Ascending aorta (tissue), 2 donors: ENCODE measurements at regions not wholly inside any gene's neighbourhood (a gene's known extent, or its start where the extent isn't known, plus 50 kb on each side); places are given as distances from the start of the nearest gene placed in this dataset.

ENCODE experiments used
- DNase-seq, 2 donors: peaks; one replicate each; pipeline ENCODE4 v3.0.0-alpha.2; 2019; ENCODE audit warnings: low spot score in 2 of 2
- H3K27ac ChIP-seq, 2 donors: fragments of 200-600 bp; sonication (generic); one replicate each; pipeline ENCODE4 v1.5.1; 2016 to 2017; ENCODE audit warnings: mild to moderate bottlenecking in 1 of 2
- H3K27me3 ChIP-seq: fragments of 200-600 bp; sonication (generic); one replicate; pipeline ENCODE4 v1.5.1; 2017
- H3K36me3 ChIP-seq, 2 donors: fragments of 200-600 bp; sonication (generic); one replicate each; pipeline ENCODE4 v1.5.1; 2016
- H3K4me1 ChIP-seq, 2 donors: fragments of 200-600 bp; sonication (generic); one replicate each; pipeline ENCODE4 v1.5.1; 2016 to 2017; ENCODE audit warnings: mild to moderate bottlenecking in 1 of 2
- H3K4me3 ChIP-seq, 2 donors: fragments of 200-600 bp; sonication (generic); one replicate each; pipeline ENCODE4 v1.5.1; 2016 to 2017; ENCODE audit warnings: mild to moderate bottlenecking in 1 of 2
- H3K9me3 ChIP-seq, 2 donors: fragments of 200-600 bp; sonication (generic); one replicate each; pipeline ENCODE4 v1.5.1; 2016
- intact Hi-C: fragments of 100-400 bp; cut with DNase I; formaldehyde crosslinking; loops from one replicate; pipeline ENCODE4 v1.15.1; 2023
- TF ChIP-seq, protein P1 (sequence below), 3 experiments: fragments of 200-600 bp in 2 of 3; fragments of 450-650 bp in 1 of 3; sonication (generic) in 2 of 3; IDR thresholded peaks; one replicate each; pipeline ENCODE4 v1.5.1; 2016 to 2019; ENCODE audit warnings: antibody characterized with exemption in 3 of 3, mild to moderate bottlenecking in 1 of 3, moderate library complexity in 1 of 3

- intact Hi-C loops = no loop called here
- no peak overlapping the region for H3K27ac ChIP-seq
- no peak for DNase-seq
- no peak overlapping the region for H3K4me3 ChIP-seq
- no peaks in the 10 kb centered on the region for H3K4me1 ChIP-seq
- H3K27me3 ChIP-seq = no peaks in the 10 kb centered on the region
- H3K36me3 ChIP-seq = no peaks in the 10 kb centered on the region
- no peaks in the 10 kb centered on the region for H3K9me3 ChIP-seq
- TF ChIP-seq, protein P1, sequence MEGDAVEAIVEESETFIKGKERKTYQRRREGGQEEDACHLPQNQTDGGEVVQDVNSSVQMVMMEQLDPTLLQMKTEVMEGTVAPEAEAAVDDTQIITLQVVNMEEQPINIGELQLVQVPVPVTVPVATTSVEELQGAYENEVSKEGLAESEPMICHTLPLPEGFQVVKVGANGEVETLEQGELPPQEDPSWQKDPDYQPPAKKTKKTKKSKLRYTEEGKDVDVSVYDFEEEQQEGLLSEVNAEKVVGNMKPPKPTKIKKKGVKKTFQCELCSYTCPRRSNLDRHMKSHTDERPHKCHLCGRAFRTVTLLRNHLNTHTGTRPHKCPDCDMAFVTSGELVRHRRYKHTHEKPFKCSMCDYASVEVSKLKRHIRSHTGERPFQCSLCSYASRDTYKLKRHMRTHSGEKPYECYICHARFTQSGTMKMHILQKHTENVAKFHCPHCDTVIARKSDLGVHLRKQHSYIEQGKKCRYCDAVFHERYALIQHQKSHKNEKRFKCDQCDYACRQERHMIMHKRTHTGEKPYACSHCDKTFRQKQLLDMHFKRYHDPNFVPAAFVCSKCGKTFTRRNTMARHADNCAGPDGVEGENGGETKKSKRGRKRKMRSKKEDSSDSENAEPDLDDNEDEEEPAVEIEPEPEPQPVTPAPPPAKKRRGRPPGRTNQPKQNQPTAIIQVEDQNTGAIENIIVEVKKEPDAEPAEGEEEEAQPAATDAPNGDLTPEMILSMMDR (IDR thresholded peaks at IDR 0.05) = no peak
These were observed 275.6 kb downstream of the DTHD1 start for GRCh38 chr4:36556984-36557383.

- no peak overlapping the region for H3K27ac ChIP-seq
These were observed 287.2 kb downstream of the DTHD1 start for GRCh38 chr4:36568575-36568974.

GRCh38 chr4:36573441-36573840 is 292.0 kb downstream of the DTHD1 start:
- no peaks in the 10 kb centered on the region for H3K36me3 ChIP-seq
- TF ChIP-seq, protein P1 (IDR thresholded peaks at IDR 0.05) = no peak
- H3K27ac ChIP-seq = no peak overlapping the region
- H3K27me3 ChIP-seq = no peaks in the 10 kb centered on the region
- peaks cover 0 to 7% of the 10 kb centered on the region in 2 donors for H3K9me3 ChIP-seq
- H3K4me1 ChIP-seq = no peaks in the 10 kb centered on the region
- H3K4me3 ChIP-seq = no peak overlapping the region
- intact Hi-C loops = no loop called here
- no peak for DNase-seq

More at GRCh38 chr4:36568575-36568974, 287.2 kb downstream of the DTHD1 start:
- Histone ChIP-seq H3K4me3 (no peak overlapping the region), H3K27me3 (no peaks in the 10 kb centered on the region), H3K9me3 (no peaks in the 10 kb centered on the region), H3K4me1 (no peaks in the 10 kb centered on the region), H3K36me3 (no peaks in the 10 kb centered on the region)
- intact Hi-C loops = no loop called here
- DNase-seq = no peak
- TF ChIP-seq, protein P1 (IDR thresholded peaks at IDR 0.05) = no peak

GRCh38 chr4:36574816-36575215 is 293.4 kb downstream of the DTHD1 start:
- H3K4me3 ChIP-seq = no peak overlapping the region
- no peaks in the 10 kb centered on the region for H3K36me3 ChIP-seq
- intact Hi-C loops = no loop called here
- H3K27ac ChIP-seq = no peak overlapping the region
- DNase-seq = no peak
- no peaks in the 10 kb centered on the region for H3K27me3 ChIP-seq
- TF ChIP-seq, protein P1 (IDR thresholded peaks at IDR 0.05) = no peak
- peaks cover 0 to 7% of the 10 kb centered on the region in 2 donors for H3K9me3 ChIP-seq
- no peaks in the 10 kb centered on the region for H3K4me1 ChIP-seq

DNA sequence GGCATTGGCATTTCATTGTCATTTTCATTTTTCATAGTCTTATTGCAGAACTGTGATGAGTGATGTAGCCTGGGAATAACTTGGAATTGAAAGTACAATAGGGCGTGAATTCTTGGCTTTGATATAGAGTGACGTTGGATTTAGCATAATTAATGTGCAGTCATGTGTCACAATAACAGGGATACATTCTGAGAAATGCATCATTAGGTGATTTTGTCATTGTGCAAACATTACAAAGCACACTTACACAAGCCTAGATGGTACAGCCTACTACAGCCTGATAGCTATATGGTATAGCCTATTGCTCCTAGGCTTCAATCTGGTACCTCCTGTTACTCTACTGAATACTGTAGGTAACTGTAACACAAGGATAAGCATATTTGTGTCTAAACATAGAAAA is 300.8 kb downstream of the DTHD1 start:
- Histone ChIP-seq H3K4me1 (no peaks in the 10 kb centered on the region), H3K27ac (no peak overlapping the region), H3K4me3 (no peak overlapping the region), H3K27me3 (no peaks in the 10 kb centered on the region), H3K9me3 (no peaks in the 10 kb centered on the region), H3K36me3 (no peaks in the 10 kb centered on the region)
- DNase-seq = no peak
- TF ChIP-seq, protein P1 (IDR thresholded peaks at IDR 0.05) = no peak
- intact Hi-C loops = no loop called here

- H3K4me3 ChIP-seq = no peak overlapping the region
- intact Hi-C loops = no loop called here
- TF ChIP-seq, protein P1 (IDR thresholded peaks at IDR 0.05) = no peak
- H3K36me3 ChIP-seq = no peaks in the 10 kb centered on the region
- H3K27ac ChIP-seq = no peak overlapping the region
- H3K4me1 ChIP-seq = no peaks in the 10 kb centered on the region
- DNase-seq = no peak
- H3K27me3 ChIP-seq = no peaks in the 10 kb centered on the region
- H3K9me3 ChIP-seq = no peaks in the 10 kb centered on the region
These were observed 306.6 kb downstream of the DTHD1 start for GRCh38 chr4:36587909-36588472.
